CD4-positive, alpha-beta T cell (primary cell): ENCODE measurements at regions not wholly inside any gene's neighbourhood (a gene's known extent, or its start where the extent isn't known, plus 50 kb on each side); places are given as distances from the start of the nearest gene placed in this dataset.

Source experiments
- ATAC-seq: fragments of 200-7000 bp; cut with Tn5 transposase; one replicate; pipeline ENCODE4 v1.10.0; 2022; ENCODE audit warnings: mild to moderate bottlenecking; ENCODE audit not compliant: poor library complexity
- CTCF ChIA-PET: fragments of 350-600 bp; sonication (Branson Sonifier 250); formaldehyde crosslinking; loops from one replicate; lab custom pipeline; 2021; ENCODE audit warnings: antibody characterized with exemption, inconsistent platforms; lab: Charles Lee
- POLR2A ChIA-PET: fragments of 350-600 bp; sonication (Branson Sonifier 250); formaldehyde crosslinking; loops from one replicate; lab custom pipeline; 2021; ENCODE audit warnings: antibody characterized with exemption, inconsistent platforms; lab: Charles Lee
- DNase-seq, 14 experiments: peaks; one replicate each; pipeline ENCODE4 v3.0.0-alpha.2; 2013 to 2020; ENCODE audit warnings: mixed read lengths in 2 of 14
- H3K27ac ChIP-seq, 2 donors: one replicate each; pipeline versions ENCODE4 v1.5.1 to v1.7.0; 2013; ENCODE audit warnings: low read length in 2 of 2, low read depth in 1 of 2, mild to moderate bottlenecking in 1 of 2
- H3K27me3 ChIP-seq, 2 experiments: 1 replicate in 1 of 2; 2 replicates in 1 of 2; pipeline versions ENCODE4 v1.6.1 to v1.7.0; 2013; ENCODE audit warnings: low read length in 2 of 2, control low read depth in 1 of 2, mild to moderate bottlenecking in 1 of 2, moderate library complexity in 1 of 2; ENCODE audit not compliant: insufficient read depth in 2 of 2, control insufficient read depth in 1 of 2
- H3K36me3 ChIP-seq: one replicate; pipeline ENCODE4 v1.6.1; 2013; ENCODE audit warnings: low read length, control low read depth; ENCODE audit not compliant: insufficient read depth
- H3K4me1 ChIP-seq: one replicate; pipeline ENCODE4 v1.6.1; 2013; ENCODE audit warnings: low read length, control low read depth; ENCODE audit not compliant: insufficient read depth
- H3K4me3 ChIP-seq: one replicate; pipeline ENCODE4 v1.5.1; 2013; ENCODE audit warnings: mild to moderate bottlenecking, low read length, moderate library complexity
- H3K9me3 ChIP-seq, 2 experiments: 1 replicate in 1 of 2; 2 replicates in 1 of 2; pipeline versions ENCODE4 v1.6.1 to v1.7.0; 2013; ENCODE audit warnings: low read length in 2 of 2, mild to moderate bottlenecking in 2 of 2, control low read depth in 1 of 2, moderate library complexity in 1 of 2; ENCODE audit not compliant: control insufficient read depth in 1 of 2, insufficient read depth in 1 of 2
- H3K27ac Mint-ChIP-seq: one replicate; pipeline ENCODE4 v1.8.0; 2020; ENCODE audit warnings: mixed read lengths
- H3K27me3 Mint-ChIP-seq: one replicate; pipeline ENCODE4 v1.8.0; 2021; ENCODE audit warnings: mixed read lengths
- H3K36me3 Mint-ChIP-seq: one replicate; pipeline ENCODE4 v1.8.0; 2021; ENCODE audit warnings: low read depth, mixed read lengths
- H3K4me1 Mint-ChIP-seq: one replicate; pipeline ENCODE4 v1.8.0; 2021; ENCODE audit warnings: low read depth, mixed read lengths
- H3K4me3 Mint-ChIP-seq: one replicate; pipeline ENCODE4 v1.8.0; 2020; ENCODE audit warnings: mild to moderate bottlenecking, mixed read lengths
- H3K9me3 Mint-ChIP-seq: one replicate; pipeline ENCODE4 v1.8.0; 2020; ENCODE audit warnings: mixed read lengths
- CTCF ChIP-seq: fragments of 200-600 bp; IDR thresholded peaks from one replicate; pipeline ENCODE4 v1.8.0; 2022; ENCODE audit warnings: antibody characterized with exemption, mild to moderate bottlenecking
- intact Hi-C, 2 experiments: fragments of 100-400 bp; cut with DNase I in 1 of 2; cut with micrococcal nuclease in 1 of 2; formaldehyde crosslinking; loops; one replicate each; pipeline versions ENCODE4 v1.15.1 to v1.9.0; 2023 to 2025; cut with DNase I, micrococcal nuclease

DNA sequence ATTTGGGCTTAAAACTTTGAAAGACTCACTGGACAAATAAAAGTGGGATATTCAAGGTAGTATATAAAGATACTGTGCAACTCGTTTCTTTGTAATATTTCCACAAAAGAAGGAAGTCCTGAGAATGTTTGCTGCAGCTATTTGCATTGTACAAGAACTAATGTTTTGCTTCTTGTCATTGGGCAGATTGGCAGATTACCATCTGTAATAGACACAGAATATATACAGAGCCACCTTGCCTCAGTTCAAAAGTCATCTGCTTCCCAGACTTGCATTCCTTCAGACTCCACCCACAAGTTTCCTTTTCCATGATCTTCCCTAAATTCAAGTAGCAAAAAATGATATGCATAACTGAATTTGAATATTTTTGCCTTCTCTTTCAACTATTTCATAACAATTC lies 145.1 kb downstream of the EFNB2 start:
- Histone ChIP-seq H3K4me1 (no peaks in the 10 kb centered on the region), H3K27me3 (no peaks in the 10 kb centered on the region), H3K27ac (no peak overlapping the region), H3K4me3 (no peak overlapping the region), H3K9me3 (no peaks in the 10 kb centered on the region), H3K36me3 (no peaks in the 10 kb centered on the region)
- no peak for TF ChIP-seq CTCF
- ATAC-seq (no peak), DNase-seq (no peak)
- H3K27ac Mint-ChIP-seq = no peak overlapping the region
- H3K4me3 Mint-ChIP-seq = no peak overlapping the region
- intact Hi-C loops = no loop called here
- H3K9me3 Mint-ChIP-seq = no peaks in the 10 kb centered on the region
- no peaks in the 10 kb centered on the region for H3K27me3 Mint-ChIP-seq
- CTCF ChIA-PET = no interaction called here
- H3K4me1 Mint-ChIP-seq = no peaks in the 10 kb centered on the region
- POLR2A ChIA-PET = interaction anchor here (0.5 kb wide), 1 partner anchor 36 kb away, joined by 4 read pairs; no protein-coding TSS in a partner anchor
- H3K36me3 Mint-ChIP-seq = no peaks in the 10 kb centered on the region

DNA sequence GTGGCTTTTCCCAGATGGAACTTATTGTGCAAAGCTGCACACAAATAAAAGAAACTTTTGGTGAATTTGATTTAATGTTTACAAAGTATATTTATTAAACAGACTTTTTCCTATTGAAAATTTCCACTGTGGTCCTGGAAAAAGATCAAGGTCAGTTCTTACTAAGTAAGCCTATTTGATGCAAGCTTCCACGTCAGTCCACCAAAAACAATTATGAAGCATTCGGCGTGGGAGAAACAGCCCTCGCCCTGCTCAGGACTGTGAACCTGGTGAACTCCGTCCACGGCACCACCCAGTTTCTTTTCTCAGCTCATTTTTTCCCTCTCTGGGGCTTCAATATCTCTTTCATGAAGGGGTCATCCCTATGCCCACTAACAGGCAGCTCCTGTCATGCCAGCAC lies 149.8 kb downstream of the EFNB2 start:
- H3K9me3 Mint-ChIP-seq = no peaks in the 10 kb centered on the region
- no peak overlapping the region for H3K27ac ChIP-seq
- no peak for TF ChIP-seq CTCF

DNA sequence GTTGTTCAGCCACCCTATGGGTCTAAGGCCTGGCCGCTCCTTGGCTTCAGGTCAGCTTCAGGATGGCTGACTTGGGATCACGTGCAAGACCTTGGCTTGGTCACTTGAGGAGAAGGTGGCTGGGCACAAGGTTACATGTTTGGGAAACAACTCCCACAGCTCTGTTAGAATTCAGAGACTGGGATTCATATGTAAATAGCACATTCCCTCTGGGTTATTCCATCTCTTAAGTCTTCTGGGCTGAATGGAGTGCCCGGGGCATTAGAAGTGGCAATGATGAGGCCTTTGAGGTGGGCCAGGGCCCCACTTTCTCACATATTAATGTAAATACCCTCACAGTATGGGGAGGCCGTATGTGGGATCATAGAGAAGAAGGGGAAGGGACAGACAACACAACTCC lies 150.9 kb downstream of the EFNB2 start:
- Mint-ChIP-seq H3K9me3 (no peaks in the 10 kb centered on the region), H3K27me3 (no peaks in the 10 kb centered on the region), H3K27ac (no peak overlapping the region), H3K36me3 (no peaks in the 10 kb centered on the region), H3K4me3 (no peak overlapping the region), H3K4me1 (no peaks in the 10 kb centered on the region)
- H3K4me3 ChIP-seq = no peak overlapping the region
- CTCF ChIA-PET = no interaction called here
- intact Hi-C loops = no loop called here
- POLR2A ChIA-PET = no interaction called here
- H3K27ac ChIP-seq = no peak overlapping the region
- no peaks in the 10 kb centered on the region for H3K4me1 ChIP-seq
- H3K27me3 ChIP-seq = no peaks in the 10 kb centered on the region
- H3K9me3 ChIP-seq = no peaks in the 10 kb centered on the region
- ATAC-seq (no peak), DNase-seq (no peak)
- H3K36me3 ChIP-seq = no peaks in the 10 kb centered on the region
- TF ChIP-seq CTCF = no peak

More for the DNA sequence above, 149.8 kb downstream of the EFNB2 start:
- ChIA-PET POLR2A (no interaction called here), CTCF (no interaction called here)
- Histone ChIP-seq H3K4me1 (no peaks in the 10 kb centered on the region), H3K27me3 (no peaks in the 10 kb centered on the region), H3K36me3 (no peaks in the 10 kb centered on the region), H3K9me3 (no peaks in the 10 kb centered on the region), H3K4me3 (no peak overlapping the region)
- Mint-ChIP-seq H3K27me3 (no peaks in the 10 kb centered on the region), H3K4me3 (no peak overlapping the region), H3K36me3 (no peaks in the 10 kb centered on the region), H3K4me1 (no peaks in the 10 kb centered on the region), H3K27ac (no peak overlapping the region)
- DNase-seq (no peak), ATAC-seq (no peak)
- intact Hi-C loops = no loop called here
